ENCODE measurements at regions not wholly inside any gene's neighbourhood (a gene's known extent, or its start where the extent isn't known, plus 50 kb on each side); places are given as distances from the start of the nearest gene placed in this dataset.

DNA sequence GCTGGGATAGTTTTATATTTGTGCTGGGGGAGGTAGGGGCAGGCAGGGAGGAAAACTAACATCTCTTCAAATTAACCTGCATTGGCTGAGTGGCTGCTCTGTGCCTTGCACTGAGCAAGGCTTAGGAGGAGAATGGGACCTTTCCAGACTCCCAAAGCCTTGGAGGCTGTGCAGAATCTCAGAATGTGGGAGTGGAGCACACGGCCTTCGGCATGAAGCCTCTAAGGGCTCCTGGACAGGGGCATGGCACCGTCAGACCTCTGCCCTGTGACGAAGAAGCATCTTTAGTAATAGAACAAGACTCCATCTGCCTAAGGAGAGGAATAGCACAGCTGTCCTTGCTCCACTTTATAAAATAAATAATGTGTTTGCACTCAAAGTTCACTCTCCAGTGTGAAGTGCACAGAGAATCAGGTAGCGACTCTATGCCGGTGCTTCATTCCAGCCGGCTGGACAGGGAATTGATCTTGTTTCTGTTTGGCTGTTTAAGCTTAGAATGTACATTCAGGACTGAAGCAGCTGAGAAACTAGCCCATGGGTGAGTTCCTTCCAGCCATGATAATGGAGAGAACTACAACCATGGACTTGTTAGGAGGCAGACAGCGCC lies 228.5 kb upstream of the ADAMTS9 start:
- DNase-seq (ENCODE audit: low spot score) = no peak

DNA sequence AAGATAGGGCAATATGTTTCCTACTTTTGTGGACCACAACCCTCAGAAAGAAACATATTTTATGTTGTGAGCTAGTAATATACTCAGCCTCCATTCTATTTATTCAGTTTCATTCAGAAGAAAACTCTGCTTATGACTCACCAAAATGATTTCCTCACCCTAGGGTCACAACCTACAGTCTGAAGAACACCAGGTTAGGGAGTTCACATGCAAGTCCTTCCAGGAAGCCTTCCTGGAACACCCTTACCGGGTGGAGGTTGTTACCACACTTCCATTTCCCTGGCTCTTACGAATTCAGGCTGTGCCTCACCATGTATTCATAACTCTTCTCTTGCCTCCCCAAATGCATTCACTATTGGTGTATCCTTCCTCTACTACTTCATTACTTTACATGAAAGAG lies 228.0 kb upstream of the ADAMTS9 start:
- DNase-seq (ENCODE audit: low spot score) = no peak

DNA sequence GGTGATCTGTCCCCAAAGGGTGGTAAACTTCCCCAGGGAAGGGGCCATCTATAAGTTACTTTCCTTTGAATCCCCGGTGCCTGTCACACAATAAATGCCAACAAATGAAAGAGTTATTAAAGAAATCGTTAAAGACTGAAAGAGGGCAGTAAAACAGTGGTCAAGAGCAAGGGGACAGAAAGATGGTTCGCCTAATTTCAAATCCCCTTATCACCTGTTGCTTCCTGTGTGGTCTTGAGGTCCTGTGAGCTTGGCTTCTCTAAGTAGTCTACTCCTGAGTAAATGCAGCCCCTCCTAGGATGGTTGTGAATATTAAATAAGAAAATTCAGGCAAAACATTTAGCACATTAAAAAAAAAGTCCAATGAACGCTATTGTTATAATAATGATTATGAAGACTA lies 225.7 kb upstream of the ADAMTS9 start:
- DNase-seq (ENCODE audit: low spot score) = no peak

DNA sequence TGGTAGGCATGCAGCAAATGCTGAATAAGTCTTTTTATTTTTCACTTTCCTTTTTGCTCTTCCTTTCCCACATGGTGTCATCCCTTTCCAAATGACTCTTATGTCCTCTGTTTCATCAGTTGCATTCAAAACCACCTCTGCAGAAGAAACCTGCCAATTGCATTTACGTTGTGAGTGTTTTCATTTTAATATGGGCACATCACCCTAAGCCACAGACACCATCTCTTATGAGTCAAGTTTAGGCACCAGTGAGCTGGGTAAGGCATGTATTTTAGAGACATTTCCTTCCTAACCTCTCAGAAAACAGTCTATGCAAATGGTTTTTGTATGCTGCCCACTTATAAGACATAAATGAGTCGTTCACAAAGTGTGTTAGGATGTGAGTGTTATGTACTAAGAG lies 223.3 kb upstream of the ADAMTS9 start:
- no peak for DNase-seq (ENCODE audit: low spot score)

DNA sequence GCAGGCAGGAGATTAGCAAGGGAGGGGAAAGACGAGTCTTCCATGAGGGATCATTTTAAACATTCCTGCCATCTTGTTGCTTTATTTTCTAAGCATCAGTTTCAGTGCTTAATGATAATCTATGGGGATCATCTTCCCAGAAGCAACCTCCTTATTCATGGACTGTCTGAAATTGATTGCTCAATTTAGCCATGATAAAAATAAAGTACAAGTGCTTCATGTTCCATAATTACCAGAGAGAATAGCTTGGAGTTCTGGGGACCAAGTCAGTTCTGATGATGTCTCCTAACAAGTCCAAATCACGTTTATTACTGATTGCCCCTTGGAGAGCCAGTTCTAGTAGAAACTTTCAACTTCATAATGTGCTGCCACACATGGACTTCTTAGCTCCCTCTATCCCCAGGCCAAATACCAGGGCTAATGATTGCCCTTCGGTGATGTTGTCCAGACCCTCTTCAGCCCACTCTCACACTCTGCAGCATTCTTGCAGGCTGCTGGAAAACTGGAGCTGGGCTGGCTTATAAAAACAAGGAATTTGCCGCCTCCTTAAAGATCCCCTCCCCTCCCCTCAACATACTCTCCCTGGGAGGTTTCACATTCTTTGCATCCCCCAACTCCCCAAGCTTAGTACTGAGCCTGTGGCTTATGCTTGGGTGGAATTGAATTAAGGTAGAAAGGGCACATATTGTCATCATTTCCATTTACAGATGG lies 222.1 kb upstream of the ADAMTS9 start:
- DNase-seq (ENCODE audit: low spot score) = no peak

DNA sequence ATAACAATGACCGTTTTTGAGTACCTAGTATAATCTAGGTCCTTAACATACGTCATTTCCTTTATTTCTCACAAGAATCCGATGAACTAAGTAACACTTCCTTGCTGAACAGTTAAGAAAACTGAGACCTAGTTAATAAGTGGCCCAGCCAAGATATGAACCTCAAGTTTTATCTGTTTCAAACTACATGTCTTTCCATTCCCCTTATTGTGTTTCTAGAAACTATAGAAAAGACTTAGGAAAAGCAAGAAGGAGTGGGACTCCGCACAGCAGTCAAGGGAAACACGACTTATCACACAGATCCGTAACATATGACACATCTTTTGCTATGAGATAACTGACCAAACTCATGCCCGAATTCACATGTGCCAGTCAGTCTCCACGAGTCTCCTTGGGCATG lies 221.2 kb upstream of the ADAMTS9 start:
- no peak for DNase-seq (ENCODE audit: low spot score)

DNA sequence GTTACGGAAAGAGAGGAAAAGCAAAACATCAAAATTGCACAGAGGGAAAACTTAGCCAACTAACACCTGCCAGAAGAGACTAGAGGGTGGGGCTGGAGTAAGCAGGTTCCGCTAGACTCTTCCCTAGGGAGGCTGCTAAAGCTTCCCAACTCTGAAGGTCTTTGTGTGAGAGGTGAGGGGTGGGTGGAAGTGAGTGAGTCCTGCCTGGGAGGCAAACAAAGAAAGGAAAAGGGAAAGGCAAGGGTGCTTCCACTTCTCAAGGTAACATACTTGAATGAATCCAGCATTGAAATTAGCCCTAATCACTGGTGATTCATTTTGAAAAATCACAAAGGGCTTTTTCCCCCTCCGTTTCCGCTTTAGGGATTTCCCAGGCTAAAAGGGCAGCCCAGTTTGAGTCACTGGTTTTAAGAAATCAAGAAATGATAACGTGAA lies 220.5 kb upstream of the ADAMTS9 start:
- DNase-seq (ENCODE audit: low spot score) = no peak

DNA sequence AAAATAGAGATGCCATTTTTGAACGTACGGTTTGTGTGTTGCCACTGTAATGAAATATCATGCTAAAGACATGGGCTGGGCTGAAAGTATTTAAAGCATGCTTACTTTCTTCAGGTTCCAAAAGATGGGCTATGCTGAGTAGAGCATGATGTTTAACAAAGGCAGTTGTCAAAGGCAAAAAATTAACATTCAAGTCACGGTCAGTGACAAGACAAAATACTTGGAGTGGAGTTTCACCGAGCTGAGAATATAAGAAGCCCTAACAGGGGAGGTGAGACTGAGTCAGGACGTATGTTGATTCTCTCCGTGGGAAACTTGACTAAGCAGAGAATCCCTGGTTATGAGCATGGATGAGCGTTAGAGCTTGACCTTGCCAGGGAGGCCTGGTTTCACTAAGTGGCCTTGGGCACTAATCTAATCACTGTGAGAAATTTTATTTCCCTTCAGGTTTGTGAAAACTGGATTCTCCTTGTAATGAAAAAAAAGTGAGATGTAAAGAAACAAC lies 218.2 kb upstream of the ADAMTS9 start:
- DNase-seq (ENCODE audit: low spot score) = no peak

DNA sequence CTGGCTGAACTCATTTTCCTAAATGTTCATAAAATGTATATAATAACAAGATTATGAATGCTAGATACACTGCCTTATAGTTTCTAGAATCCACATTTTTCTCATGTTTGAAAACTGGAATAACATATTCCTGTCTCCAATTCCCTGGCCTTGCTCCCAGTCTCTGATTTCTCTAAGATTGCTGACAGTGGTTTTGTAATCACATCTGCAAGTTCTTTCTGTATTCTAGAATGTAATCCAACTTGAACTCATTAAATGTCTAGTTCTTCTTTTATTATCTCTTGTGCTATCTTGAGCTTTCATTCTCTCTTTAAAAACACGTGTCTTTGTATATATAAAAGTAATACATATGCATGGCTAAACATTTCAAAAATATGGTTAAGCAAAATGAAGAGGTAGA lies 215.2 kb upstream of the ADAMTS9 start:
- DNase-seq (ENCODE audit: low spot score) = no peak

DNA sequence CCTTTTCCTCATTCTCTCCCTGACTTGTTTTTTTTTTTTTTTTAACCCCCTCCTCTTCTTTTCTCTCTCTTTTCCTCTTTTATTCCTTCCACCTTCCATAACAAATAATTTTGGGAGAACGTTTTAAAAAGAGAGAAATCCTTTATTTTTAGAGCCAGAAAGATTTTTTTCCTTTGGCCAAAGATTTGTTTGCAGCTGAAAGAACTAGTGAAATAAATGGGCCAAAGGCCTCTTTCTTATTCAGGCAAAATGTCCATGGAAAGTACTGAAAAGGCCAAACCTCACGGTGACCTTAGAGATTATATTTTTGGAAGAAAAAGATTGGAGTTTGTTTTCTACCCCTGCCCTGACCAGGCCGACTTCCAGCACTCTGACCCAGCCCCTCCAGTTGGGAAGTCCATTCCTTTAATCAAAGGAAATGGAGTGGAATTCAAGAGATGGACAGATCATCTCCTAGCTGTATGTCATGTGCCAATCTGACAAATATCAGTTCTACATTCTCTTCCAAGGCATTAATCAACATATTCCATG lies 214.3 kb upstream of the ADAMTS9 start:
- no peak for DNase-seq (ENCODE audit: low spot score)

DNA sequence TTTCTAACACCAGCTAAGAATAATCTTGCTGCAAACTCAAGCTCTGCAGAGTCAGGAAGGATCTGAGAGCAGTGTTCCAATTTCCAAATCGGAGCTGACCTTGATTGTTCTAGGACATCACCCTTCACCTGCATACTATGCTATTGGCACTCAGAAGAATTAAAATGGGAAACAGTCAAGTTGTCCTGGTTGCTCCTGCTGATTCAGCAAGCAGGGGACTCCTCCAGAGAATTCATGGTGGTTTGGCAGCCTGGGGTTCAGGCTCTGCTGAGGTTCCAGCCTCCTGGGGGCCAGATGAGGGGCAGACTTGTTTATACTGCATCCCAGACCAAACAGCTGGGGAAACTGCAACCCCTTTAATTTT lies 213.7 kb upstream of the ADAMTS9 start:
- no peak for DNase-seq (ENCODE audit: low spot score)

DNA sequence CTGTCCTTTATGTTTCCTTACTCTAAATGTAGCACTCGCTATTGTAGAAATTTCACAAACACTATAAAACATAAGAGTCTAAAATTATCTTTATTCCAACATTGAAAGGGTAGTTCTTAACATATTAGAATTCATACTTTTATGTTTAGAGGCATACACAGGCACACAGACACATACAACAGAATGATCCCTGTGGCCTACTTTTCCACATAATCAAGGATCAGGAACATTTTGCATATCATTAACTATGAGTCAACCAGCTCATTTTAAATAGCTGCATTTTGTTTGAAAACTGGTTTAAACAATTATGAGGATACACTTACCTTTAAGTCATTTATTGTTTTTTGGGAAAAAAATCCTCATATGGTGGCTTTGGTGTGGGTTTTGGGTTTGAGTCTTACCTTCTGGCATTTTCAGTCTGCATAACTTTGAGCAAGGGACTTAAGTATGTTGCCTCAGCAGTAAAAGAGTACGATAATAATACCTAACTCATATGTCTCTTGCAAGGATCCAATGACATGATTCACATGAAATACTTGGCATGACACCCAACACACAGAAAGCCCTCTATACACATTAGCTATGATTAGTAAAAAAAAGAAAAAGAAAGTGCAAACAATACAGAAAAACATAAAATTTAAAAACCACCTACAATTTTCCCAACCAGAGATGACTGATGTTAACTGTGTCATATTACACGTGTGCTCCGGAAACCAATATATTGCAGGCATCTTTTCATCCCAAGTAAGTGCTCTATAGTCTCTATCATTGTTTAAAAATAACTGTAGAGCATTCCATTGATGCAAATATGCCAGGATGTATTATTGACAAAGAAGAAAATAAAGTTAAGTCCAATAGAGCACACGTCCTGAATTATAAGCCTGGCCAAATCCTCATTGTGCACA lies 213.1 kb upstream of the ADAMTS9 start:
- DNase-seq (ENCODE audit: low spot score) = no peak

DNA sequence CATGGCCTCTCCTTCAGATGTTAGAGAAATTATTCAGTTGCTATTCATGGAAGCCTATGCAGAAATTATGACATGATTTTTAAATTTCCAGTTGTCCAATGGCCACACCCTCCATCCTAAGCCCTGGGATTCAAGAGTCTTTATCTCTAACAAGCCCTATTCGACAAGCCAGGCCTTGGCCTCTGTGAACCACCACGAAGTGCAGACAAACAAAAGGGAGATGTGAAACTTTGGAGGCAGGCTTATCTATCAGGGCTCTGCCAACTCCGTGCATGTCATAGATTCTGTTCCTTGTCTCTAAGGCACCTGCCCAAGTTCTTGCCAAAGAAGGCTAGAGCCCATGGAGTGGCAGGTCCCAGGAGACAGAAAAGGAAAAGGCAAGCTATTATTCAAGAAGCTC lies 212.4 kb upstream of the ADAMTS9 start:
- no peak for DNase-seq (ENCODE audit: low spot score)

DNA sequence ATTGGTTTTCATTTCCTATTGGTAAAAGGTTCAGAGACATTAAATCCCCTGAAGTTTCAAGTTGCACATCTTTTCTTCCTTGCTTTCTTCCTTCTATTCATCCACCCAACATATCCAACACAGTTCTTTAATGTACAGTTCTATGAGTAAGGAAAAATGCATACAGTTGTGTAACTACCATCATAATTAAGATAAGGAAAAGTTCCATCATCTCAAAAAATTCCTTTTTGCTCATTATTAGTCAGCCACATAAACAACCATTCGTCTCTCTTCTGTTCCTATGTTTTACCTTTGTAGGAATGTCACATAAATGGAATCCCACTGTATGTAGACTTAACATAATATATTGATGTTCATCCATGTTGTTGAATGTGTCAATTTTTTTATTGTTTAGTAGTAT lies 211.1 kb upstream of the ADAMTS9 start:
- DNase-seq (ENCODE audit: low spot score) = no peak

DNA sequence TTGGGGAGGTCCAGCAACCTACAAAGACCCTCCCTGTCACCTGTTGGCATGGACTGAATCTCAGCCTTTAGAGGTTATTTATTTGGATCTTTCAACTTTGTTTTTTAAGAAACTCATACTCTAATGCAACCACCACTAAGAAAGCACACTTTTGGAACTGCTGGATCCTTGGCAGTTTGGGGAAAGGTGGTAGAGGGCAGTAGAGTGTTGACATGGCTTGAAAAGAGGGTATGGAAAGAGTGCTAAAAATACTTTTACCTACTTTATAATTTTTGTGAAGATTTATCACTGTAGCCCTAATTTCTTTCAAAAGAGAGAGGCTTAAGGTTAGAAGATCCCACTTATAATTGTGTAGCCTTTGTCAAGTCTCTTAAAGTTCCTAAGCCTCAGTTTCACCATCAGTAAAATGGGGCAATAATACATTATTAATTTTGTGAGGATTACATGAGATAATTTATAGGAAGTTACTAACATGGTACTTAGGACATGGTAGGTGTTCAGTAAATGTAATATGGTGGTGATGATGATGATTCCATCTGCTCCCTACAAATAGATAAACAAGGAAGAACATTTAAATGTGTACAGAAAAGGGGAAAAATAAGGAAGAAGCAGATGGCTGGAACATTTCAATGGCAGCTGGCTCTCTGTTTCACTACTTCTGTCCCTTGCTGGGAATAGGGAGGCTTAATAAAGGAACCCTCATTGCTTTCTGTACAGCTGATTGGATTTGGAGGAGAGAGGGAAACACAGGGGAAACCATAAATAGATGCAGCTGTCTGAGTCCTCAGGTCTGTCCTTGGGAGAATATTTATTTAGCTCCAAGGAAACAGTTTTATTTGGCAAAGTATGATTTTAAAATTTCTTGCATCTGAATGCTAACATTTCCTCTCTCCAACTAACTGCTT lies 208.4 kb upstream of the ADAMTS9 start:
- no peak for DNase-seq (ENCODE audit: low spot score)

DNA sequence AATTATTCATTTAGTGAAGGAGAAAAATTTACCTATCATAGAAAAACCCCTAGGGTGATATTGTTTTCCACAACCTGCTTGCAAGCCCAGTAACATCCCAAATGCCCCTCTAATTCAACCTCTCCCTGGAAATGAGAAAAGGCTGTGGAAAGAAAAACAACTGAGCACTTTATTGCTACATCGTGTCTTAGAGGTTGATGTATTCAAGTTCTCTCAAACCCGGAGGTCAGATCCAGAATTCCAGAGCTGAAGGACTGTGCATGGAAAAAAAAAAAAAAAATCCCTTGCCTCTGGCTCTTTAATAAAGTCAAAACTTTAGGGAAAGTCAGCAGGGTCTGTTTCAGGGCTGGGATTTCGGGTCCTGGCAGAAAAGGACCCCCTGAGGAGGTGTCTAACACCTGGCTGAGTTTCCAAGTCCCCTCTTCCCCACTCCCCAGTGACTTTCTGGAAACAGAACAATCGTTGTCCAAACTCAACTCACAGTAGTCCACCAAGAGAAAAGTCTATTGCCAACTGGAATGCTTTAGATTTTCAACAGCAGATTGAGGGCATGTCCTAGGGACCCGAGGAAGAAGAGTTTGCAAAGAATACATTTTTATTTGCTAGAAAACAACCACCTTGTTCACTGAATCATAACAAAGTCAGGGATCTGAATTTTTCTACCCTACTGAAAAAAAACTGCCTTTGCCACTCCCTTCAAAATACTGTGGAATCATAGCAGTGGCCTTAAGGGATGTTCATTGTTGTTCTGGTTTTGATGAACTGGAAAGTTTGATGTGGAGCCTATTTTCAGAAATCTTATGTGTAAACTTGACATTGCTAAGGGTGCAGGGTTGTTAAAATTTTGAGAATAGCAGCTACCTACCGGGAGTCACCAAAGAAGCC lies 207.5 kb upstream of the ADAMTS9 start:
- no peak for DNase-seq (ENCODE audit: low spot score)

DNA sequence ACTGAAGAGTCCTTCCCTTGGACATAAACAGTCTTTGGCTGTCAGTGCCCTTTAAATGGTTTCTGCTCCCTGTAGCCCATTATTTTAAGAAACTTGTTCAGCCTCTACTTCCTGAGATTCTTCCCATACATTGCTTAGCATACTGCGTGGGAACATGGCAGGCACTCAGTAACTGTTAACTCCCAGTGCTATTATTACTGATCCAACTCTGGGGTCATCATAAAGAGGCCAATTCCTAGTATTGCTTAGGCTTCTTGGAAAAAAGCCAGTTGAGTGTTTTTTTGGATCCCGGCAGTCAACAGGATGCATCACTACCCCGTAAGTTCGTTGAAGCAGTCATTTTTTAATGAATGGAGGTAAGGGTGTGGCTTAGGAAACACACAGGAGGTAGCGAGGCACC lies 206.2 kb upstream of the ADAMTS9 start:
- DNase-seq (ENCODE audit: low spot score) = no peak

DNA sequence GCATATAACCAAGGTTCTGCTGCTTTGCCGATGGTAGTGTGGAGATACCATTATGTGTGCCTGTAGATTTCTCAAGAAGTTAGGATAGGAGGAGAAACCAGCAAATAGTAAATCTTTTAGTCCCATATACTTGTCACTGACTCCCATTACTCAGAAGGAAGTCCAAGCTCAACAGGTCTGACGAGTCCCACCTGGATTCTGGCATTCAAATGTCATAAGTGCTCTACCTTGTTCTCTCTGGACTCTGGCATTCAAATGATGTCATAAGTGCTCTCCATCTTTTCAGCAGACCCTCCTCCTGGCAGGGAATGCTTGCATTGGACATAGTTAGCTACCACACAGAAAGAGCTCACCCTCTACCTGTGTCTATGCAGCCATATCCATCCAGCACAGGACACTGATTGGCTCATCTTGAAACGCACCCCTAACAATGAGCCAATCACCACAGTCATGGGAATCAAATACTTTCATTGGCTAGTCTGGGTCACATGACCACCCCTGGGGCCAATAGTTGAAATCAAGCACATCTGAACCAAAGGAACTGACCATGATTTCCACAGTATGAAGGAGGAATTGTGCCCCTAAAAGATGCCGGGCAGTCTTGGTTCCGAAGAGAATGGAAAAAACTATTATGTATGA lies 205.0 kb upstream of the ADAMTS9 start:
- DNase-seq (ENCODE audit: low spot score) = no peak

DNA sequence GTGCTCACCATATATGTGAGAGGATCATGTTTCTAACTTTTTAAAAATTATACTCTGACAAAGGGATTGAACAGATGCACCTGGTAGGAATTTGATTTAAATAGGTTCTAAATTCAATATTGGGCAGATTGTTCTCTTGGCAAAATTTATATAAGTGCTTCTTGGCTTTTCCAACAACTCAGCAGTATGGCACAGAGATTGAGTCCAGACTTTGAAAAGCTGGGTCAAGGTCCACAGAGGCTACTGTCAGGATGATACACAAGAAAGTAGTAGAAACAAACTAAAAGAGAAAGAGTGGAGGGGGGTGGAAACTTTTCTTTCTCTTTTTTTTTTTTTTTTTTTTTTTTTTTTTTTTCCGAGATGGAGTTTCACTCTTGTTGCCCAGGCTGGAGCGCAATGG lies 203.2 kb upstream of the ADAMTS9 start:
- DNase-seq (ENCODE audit: low spot score) = no peak

DNA sequence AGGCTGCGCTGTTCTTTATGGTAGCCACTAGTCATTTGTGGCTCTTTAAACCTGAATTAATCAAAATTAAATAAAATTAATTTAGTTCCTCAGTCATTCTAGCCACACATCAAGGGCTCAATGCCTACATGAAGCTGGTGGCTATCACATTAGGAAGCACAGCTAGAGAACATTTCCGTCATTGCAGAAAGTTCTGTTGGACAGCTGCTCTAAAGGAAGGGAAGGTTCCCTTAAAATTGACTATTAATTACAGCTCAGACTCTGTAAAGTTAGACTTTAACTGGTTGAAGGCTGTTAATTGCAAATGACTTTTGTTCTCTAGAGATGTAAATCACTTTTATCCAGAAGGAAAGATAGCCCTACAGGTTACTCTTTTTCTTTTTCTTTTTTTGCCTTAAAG lies 202.7 kb upstream of the ADAMTS9 start:
- DNase-seq (ENCODE audit: low spot score) = no peak

Measured in HT-29 (cell line).